Activated CD4-positive, alpha-beta T cell treated with anti-CD3 and anti-CD28 coated beads, Interleukin-2, amount 10 ng/mL, durations not matched to agents 7 days and 5 days (primary cell): ENCODE measurements at regions not wholly inside any gene's neighbourhood (a gene's known extent, or its start where the extent isn't known, plus 50 kb on each side); places are given as distances from the start of the nearest gene placed in this dataset.

Experiments
- CTCF ChIA-PET: fragments of 350-600 bp; sonication (Branson Sonifier 250); formaldehyde crosslinking; loops from one replicate; lab custom pipeline; 2021; ENCODE audit warnings: antibody characterized with exemption; lab: Charles Lee
- POLR2A ChIA-PET: fragments of 350-600 bp; sonication (Branson Sonifier 250); formaldehyde crosslinking; loops from one replicate; lab custom pipeline; 2021; ENCODE audit warnings: antibody characterized with exemption; lab: Charles Lee
- DNase-seq: peaks from one replicate; pipeline ENCODE4 v3.0.0-alpha.2; 2020
- H3K27ac Mint-ChIP-seq: one replicate; pipeline ENCODE4 v1.8.0; 2021; ENCODE audit warnings: mild to moderate bottlenecking, moderate library complexity, mixed read lengths
- H3K27me3 Mint-ChIP-seq: one replicate; pipeline ENCODE4 v1.8.0; 2021; ENCODE audit warnings: mixed read lengths
- H3K36me3 Mint-ChIP-seq: one replicate; pipeline ENCODE4 v1.8.0; 2021; ENCODE audit warnings: low read depth, mixed read lengths
- H3K4me1 Mint-ChIP-seq: one replicate; pipeline ENCODE4 v1.8.0; 2021; ENCODE audit warnings: mixed read lengths
- H3K4me3 Mint-ChIP-seq: one replicate; pipeline ENCODE4 v1.8.0; 2021; ENCODE audit warnings: mild to moderate bottlenecking, moderate library complexity, mixed read lengths
- H3K9me3 Mint-ChIP-seq: one replicate; pipeline ENCODE4 v1.8.0; 2021; ENCODE audit warnings: mixed read lengths

GRCh38 chr10:89153971-89154370 lies 53.1 kb downstream of the CH25H start:
- POLR2A ChIA-PET: no interaction called here
- H3K36me3 Mint-ChIP-seq: no peaks in the 10 kb centered on the region

GRCh38 chr10:89153116-89153515 lies 54.0 kb downstream of the CH25H start:
- Mint-ChIP-seq H3K4me1 (peaks cover 2% of the 10 kb centered on the region), H3K9me3 (no peaks in the 10 kb centered on the region), H3K4me3 (no peak overlapping the region), H3K36me3 (no peaks in the 10 kb centered on the region), H3K27ac (no peak overlapping the region), H3K27me3 (peaks cover 52% of the 10 kb centered on the region)
- no peak for DNase-seq
- CTCF ChIA-PET: no interaction called here
- POLR2A ChIA-PET: no interaction called here

More at GRCh38 chr10:89153971-89154370, 53.1 kb downstream of the CH25H start:
- CTCF ChIA-PET: no interaction called here
- H3K27ac Mint-ChIP-seq: no peak overlapping the region
- no peak for DNase-seq
- H3K4me3 Mint-ChIP-seq: no peak overlapping the region
- no peaks in the 10 kb centered on the region for H3K9me3 Mint-ChIP-seq
- H3K4me1 Mint-ChIP-seq: peaks cover 9% of the 10 kb centered on the region
- H3K27me3 Mint-ChIP-seq: peaks cover 54% of the 10 kb centered on the region

DNA sequence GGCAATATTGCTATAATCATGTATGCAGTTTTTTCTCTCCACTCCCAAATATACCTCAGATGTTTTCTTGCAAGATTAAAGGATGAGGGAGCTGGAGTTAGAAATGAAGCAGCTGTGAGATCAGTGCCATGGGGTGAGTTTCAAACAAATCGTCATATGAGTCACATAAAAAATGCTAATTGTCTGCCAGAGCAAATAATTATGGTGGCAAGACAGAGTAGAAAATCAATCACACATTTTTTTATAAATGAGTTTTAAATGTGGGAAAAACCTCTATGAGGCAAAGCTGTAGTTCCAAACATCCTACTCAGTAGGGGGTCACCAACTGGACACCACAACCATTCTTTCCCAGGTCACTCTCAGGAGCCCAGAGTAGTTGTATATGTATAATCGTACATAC lies 55.3 kb downstream of the CH25H start:
- H3K36me3 Mint-ChIP-seq: no peaks in the 10 kb centered on the region
- H3K27me3 Mint-ChIP-seq: peaks cover 47% of the 10 kb centered on the region
- POLR2A ChIA-PET: no interaction called here
- peaks cover 2% of the 10 kb centered on the region for H3K4me1 Mint-ChIP-seq
- no peaks in the 10 kb centered on the region for H3K9me3 Mint-ChIP-seq
- no peak overlapping the region for H3K27ac Mint-ChIP-seq
- no peak for DNase-seq
- H3K4me3 Mint-ChIP-seq: no peak overlapping the region
- CTCF ChIA-PET: interaction anchor here (1.1 kb wide), 1 partner anchor 13 kb away, joined by 3 read pairs; no protein-coding TSS in a partner anchor

DNA sequence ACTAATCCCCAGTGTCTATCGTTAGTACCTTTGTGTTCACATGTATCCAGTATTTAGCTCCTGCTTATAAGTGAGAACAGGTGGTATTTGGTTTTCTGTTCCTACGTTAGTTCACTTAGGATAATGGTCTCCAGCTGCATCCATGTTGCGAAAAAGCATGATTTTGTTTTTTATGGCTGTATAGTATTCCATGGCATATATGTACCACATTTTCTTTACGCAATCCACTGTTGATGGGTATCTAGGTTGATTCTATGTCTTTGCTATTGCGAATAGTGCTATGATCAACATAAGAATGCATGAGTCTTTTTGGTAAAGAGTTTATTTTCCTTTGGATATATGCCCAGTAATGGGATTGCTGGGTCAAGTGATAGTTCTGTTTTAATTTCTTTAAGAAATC lies 59.1 kb downstream of the CH25H start:
- peaks cover 13% of the 10 kb centered on the region for H3K4me1 Mint-ChIP-seq
- H3K36me3 Mint-ChIP-seq: no peaks in the 10 kb centered on the region
- no peaks in the 10 kb centered on the region for H3K9me3 Mint-ChIP-seq
- no peak for DNase-seq
- peaks cover 22% of the 10 kb centered on the region for H3K27me3 Mint-ChIP-seq
- POLR2A ChIA-PET: no interaction called here
- CTCF ChIA-PET: interaction anchor here (0.6 kb wide), 1 partner anchor 13 kb away, joined by 3 read pairs; no protein-coding TSS in a partner anchor
- no peak overlapping the region for H3K27ac Mint-ChIP-seq
- no peak overlapping the region for H3K4me3 Mint-ChIP-seq

DNA sequence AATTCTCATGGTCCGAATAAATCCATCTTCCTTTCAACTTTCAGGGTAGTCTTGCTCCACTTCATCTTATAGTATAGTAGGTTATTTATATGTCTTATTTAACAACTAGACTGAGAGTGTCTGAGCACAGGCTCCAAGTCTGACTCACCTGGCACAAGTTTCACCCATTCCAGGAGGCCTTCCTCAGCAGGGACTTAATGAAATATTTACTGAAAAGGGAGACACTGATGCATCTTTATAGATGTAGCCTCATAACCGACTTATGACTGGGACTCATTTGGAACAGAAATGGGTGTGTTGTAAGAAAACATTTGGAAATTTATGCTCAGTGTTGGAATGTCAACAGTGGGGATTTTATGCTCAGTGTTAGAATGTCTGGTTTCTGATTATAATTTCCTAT lies 59.9 kb downstream of the CH25H start:
- H3K4me3 Mint-ChIP-seq: no peak overlapping the region
- peaks cover 18% of the 10 kb centered on the region for H3K4me1 Mint-ChIP-seq
- no peak for DNase-seq
- peaks cover 18% of the 10 kb centered on the region for H3K27me3 Mint-ChIP-seq
- no peak overlapping the region for H3K27ac Mint-ChIP-seq
- ChIA-PET CTCF (no interaction called here), POLR2A (no interaction called here)
- H3K36me3 Mint-ChIP-seq: no peaks in the 10 kb centered on the region
- H3K9me3 Mint-ChIP-seq: no peaks in the 10 kb centered on the region

- ChIA-PET CTCF (interaction anchor here (0.6 to 0.9 kb wide), 2 partner anchors 14 to 57 kb away, joined by 3 read pairs; no protein-coding TSS in a partner anchor), POLR2A (interaction anchor here (0.6 kb wide), 1 partner anchor 443 kb away, joined by 3 read pairs; no protein-coding TSS in a partner anchor)
- peaks cover 19% of the 10 kb centered on the region for H3K4me1 Mint-ChIP-seq
- peaks cover 12% of the 10 kb centered on the region for H3K27me3 Mint-ChIP-seq
- H3K27ac Mint-ChIP-seq: no peak overlapping the region
- H3K9me3 Mint-ChIP-seq: no peaks in the 10 kb centered on the region
- H3K36me3 Mint-ChIP-seq: no peaks in the 10 kb centered on the region
- no peak for DNase-seq
- no peak overlapping the region for H3K4me3 Mint-ChIP-seq
Observed at GRCh38 chr10:89144836-89145235, 62.3 kb downstream of the CH25H start.

DNA sequence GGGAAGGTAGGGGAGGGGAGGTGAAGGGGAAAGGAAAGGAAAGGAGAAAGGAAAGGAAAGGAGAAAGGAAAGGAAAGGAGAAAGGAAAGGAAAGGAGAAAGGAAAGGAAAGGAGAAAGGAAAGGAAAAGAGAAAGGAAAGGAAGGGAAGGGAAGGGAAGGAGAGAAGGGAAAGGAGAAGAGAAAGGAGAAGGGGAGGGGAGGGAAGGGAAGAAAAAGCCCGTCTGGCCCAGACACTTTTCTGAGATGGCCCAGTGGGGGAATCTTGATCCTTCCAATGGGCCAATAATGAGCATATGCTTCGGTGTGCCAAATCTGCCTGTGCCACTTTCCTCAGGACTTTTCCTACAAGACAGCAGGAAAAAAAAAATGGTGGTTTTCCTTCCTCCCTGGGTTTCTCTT lies 64.5 kb downstream of the CH25H start:
- Mint-ChIP-seq H3K9me3 (peaks cover 3% of the 10 kb centered on the region), H3K4me1 (peaks cover 19% of the 10 kb centered on the region), H3K27ac (no peak overlapping the region), H3K36me3 (no peaks in the 10 kb centered on the region), H3K4me3 (no peak overlapping the region), H3K27me3 (peaks cover 14% of the 10 kb centered on the region)
- no peak for DNase-seq
- ChIA-PET POLR2A (no interaction called here), CTCF (interaction anchor here (0.6 to 1.0 kb wide), 3 partner anchors 47 to 109 kb away, joined by 3 to 4 read pairs (median 3); no protein-coding TSS in a partner anchor)

- POLR2A ChIA-PET: no interaction called here
- H3K27ac Mint-ChIP-seq: no peak overlapping the region
- no peak for DNase-seq
- CTCF ChIA-PET: no interaction called here
- no peak overlapping the region for H3K4me3 Mint-ChIP-seq
- peaks cover 12% of the 10 kb centered on the region for H3K4me1 Mint-ChIP-seq
- H3K36me3 Mint-ChIP-seq: no peaks in the 10 kb centered on the region
- H3K27me3 Mint-ChIP-seq: peaks cover 16% of the 10 kb centered on the region
- H3K9me3 Mint-ChIP-seq: peaks cover 3% of the 10 kb centered on the region
Observed at GRCh38 chr10:89138755-89139490, 68.2 kb downstream of the CH25H start.

GRCh38 chr10:89134963-89135362 lies 72.2 kb downstream of the CH25H start:
- H3K27me3 Mint-ChIP-seq: peaks cover 23% of the 10 kb centered on the region
- ChIA-PET CTCF (interaction anchor here (0.8 kb wide), 1 partner anchor 13 kb away, joined by 3 read pairs; no protein-coding TSS in a partner anchor), POLR2A (no interaction called here)
- no peak for DNase-seq
- H3K27ac Mint-ChIP-seq: no peak overlapping the region
- H3K9me3 Mint-ChIP-seq: peaks cover 3% of the 10 kb centered on the region
- H3K4me1 Mint-ChIP-seq: no peaks in the 10 kb centered on the region
- no peak overlapping the region for H3K4me3 Mint-ChIP-seq
- H3K36me3 Mint-ChIP-seq: no peaks in the 10 kb centered on the region

- ChIA-PET CTCF (interaction anchor here (1.2 to 1.7 kb wide), 2 partner anchors 15 to 19 kb away, joined by 3 read pairs; no protein-coding TSS in a partner anchor), POLR2A (no interaction called here)
- Mint-ChIP-seq H3K27me3 (peaks cover 33% of the 10 kb centered on the region), H3K27ac (no peak overlapping the region), H3K36me3 (no peaks in the 10 kb centered on the region), H3K9me3 (no peaks in the 10 kb centered on the region), H3K4me3 (no peak overlapping the region), H3K4me1 (no peaks in the 10 kb centered on the region)
- no peak for DNase-seq
Observed at GRCh38 chr10:89129911-89130310, 77.2 kb downstream of the CH25H start.

DNA sequence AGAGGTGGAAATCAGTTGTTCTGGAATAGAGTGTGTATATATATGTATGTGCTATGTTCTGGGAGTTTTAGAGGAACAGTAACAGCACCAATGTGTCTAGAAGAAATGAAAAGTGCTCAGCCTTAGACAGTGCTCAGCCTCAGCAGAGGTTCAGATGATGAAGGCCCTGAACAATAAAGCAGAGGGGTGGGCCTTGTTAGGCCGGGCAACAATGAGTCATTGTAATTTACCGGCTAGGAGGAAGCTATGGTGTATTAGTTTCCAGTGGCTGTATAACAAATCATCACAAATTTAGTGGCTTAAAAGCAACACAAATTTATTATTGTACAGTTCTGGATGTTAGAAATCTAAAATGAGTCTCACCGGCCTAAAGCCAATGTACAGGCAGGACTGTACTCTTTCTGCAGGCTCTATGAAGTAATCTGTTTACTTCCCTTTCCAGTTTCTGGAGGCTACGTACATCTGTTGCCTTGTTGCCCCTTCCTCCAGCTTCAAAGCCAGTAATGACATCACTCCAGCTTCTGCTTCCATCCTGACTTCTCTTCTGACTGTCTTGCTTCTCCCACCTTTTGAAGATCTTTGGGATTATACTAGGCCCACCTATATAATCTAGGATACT lies 84.6 kb downstream of the CH25H start:
- POLR2A ChIA-PET: no interaction called here
- Mint-ChIP-seq H3K27me3 (peaks cover 40% of the 10 kb centered on the region), H3K4me3 (no peak overlapping the region), H3K36me3 (no peaks in the 10 kb centered on the region), H3K9me3 (no peaks in the 10 kb centered on the region), H3K4me1 (no peaks in the 10 kb centered on the region), H3K27ac (no peak overlapping the region)
- DNase-seq: no peak
- CTCF ChIA-PET: no interaction called here

DNA sequence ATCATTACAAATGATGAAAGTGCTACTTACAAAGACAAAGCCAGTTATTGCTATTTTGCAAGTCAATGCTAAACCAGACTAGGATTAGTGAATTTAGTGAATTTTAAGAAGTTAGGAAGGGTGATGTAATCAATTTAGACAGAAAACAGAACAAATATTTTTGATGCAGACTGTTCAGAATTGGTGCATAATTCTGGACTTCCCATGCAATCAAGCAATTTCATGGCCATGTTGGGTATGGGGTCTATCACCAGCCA lies 85.4 kb downstream of the CH25H start:
- ChIA-PET CTCF (no interaction called here), POLR2A (no interaction called here)
- Mint-ChIP-seq H3K4me1 (no peaks in the 10 kb centered on the region), H3K27ac (no peak overlapping the region), H3K4me3 (no peak overlapping the region), H3K36me3 (no peaks in the 10 kb centered on the region), H3K27me3 (peaks cover 44% of the 10 kb centered on the region), H3K9me3 (no peaks in the 10 kb centered on the region)
- no peak for DNase-seq

DNA sequence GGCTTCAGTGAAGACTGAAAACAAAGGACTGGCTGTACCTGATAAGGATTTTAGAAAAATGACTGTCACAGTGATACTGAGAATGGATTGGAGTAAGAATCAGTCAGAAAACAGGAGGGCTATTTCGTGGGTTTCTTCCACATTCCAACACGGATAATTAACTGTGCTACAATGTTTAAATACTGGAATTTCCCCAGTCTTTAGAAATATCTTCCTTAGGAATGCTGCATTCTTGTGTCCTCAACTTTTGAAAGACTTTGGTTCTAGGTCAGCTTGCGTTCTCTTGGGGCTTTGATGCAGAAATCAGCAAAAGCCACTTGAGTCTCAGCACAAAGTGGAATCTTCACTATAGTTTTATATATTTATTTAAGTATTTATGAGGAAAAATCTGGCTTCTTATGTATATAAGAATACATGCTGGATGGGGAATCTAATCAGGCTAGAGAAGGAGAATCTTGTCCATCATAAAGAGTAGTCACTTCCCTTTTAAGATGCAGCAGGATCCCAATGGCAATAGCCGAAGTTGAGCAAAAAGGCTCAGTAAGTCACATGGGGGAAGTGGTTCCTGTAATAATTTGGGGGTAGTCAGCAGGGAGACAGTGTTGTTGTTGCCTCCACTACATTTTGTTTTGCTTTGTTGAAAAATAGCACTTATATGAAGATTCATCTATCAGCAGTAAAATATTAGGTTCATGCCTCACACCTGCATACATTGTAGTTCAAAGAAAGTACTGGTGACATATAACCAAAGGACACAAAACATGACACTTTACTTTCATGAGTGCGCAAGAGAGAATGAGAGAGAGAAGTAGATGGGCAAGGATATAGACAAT lies 86.0 kb downstream of the CH25H start:
- Mint-ChIP-seq H3K27me3 (peaks cover 45% of the 10 kb centered on the region), H3K36me3 (no peaks in the 10 kb centered on the region), H3K4me1 (no peaks in the 10 kb centered on the region), H3K9me3 (no peaks in the 10 kb centered on the region), H3K4me3 (no peak overlapping the region), H3K27ac (no peak overlapping the region)
- ChIA-PET CTCF (no interaction called here), POLR2A (no interaction called here)
- no peak for DNase-seq
